Liver (tissue), 7 donors: ENCODE measurements at regions not wholly inside any gene's neighbourhood (a gene's known extent, or its start where the extent isn't known, plus 50 kb on each side); places are given as distances from the start of the nearest gene placed in this dataset.
A peak's percentile ranks its signal among the peaks of the same experiment; 100 is the strongest.

Source experiments
- DNase-seq: peaks from one replicate; pipeline ENCODE4 v3.0.0-alpha.2; 2017; ENCODE audit warnings: low spot score
- H3K27ac ChIP-seq, 2 donors: one replicate each; pipeline ENCODE4 v1.7.0; 2013; ENCODE audit warnings: inconsistent platforms in 2 of 2, low read length in 2 of 2, control low read depth in 1 of 2, low read depth in 1 of 2, mild to moderate bottlenecking in 1 of 2
- H3K27me3 ChIP-seq, 4 donors: one replicate each; pipeline versions ENCODE4 v1.6.1 to v1.7.0; 2013; ENCODE audit warnings: low read length in 3 of 4, inconsistent platforms in 1 of 4, mild to moderate bottlenecking in 1 of 4, moderate library complexity in 1 of 4; ENCODE audit not compliant: control insufficient read depth in 4 of 4, insufficient read depth in 4 of 4
- H3K36me3 ChIP-seq, 4 donors: one replicate each; pipeline versions ENCODE4 v1.6.1 to v1.7.0; 2013; ENCODE audit warnings: low read length in 3 of 4, mild to moderate bottlenecking in 3 of 4, low read depth in 1 of 4, moderate library complexity in 1 of 4; ENCODE audit not compliant: control insufficient read depth in 4 of 4, insufficient read depth in 3 of 4
- H3K4me1 ChIP-seq, 4 donors: one replicate each; pipeline versions ENCODE4 v1.6.1 to v1.7.0; 2013; ENCODE audit warnings: low read length in 3 of 4, mild to moderate bottlenecking in 3 of 4, moderate library complexity in 1 of 4; ENCODE audit not compliant: control insufficient read depth in 4 of 4, insufficient read depth in 4 of 4
- H3K4me3 ChIP-seq, 3 donors: one replicate each; pipeline versions ENCODE4 v1.6.1 to v1.7.0; 2013; ENCODE audit warnings: low read length in 3 of 3, control low read depth in 1 of 3, low read depth in 1 of 3, mild to moderate bottlenecking in 1 of 3
- H3K9ac ChIP-seq, 2 donors: one replicate each; pipeline ENCODE4 v1.7.0; 2013; ENCODE audit warnings: low read length in 2 of 2, mild to moderate bottlenecking in 2 of 2, moderate library complexity in 2 of 2, control low read depth in 1 of 2, low read depth in 1 of 2
- H3K9me3 ChIP-seq, 4 donors: one replicate each; pipeline versions ENCODE4 v1.6.1 to v1.7.0; 2013; ENCODE audit warnings: low read length in 3 of 4; ENCODE audit not compliant: control insufficient read depth in 4 of 4
- EGR1 ChIP-seq, 2 donors: IDR thresholded peaks; 2 replicates each; pipeline ENCODE4 v1.6.1; 2016 to 2018; ENCODE audit warnings: antibody characterized with exemption in 2 of 2, low read depth in 2 of 2
- HNF4A ChIP-seq, 2 donors: conservative IDR thresholded peaks; 2 replicates each; pipeline ENCODE4 v1.6.1; 2016; ENCODE audit warnings: antibody characterized with exemption in 2 of 2, mild to moderate bottlenecking in 2 of 2
- HNF4G ChIP-seq: IDR thresholded peaks from 2 replicates; pipeline ENCODE4 v1.6.1; 2016; ENCODE audit warnings: antibody characterized with exemption
- RAD21 ChIP-seq, 2 donors: IDR thresholded peaks; 2 replicates each; pipeline ENCODE4 v1.6.1; 2016; ENCODE audit warnings: antibody characterized with exemption in 2 of 2, mild to moderate bottlenecking in 2 of 2
- RXRA ChIP-seq, 2 donors: IDR thresholded peaks; 2 replicates each; pipeline ENCODE4 v1.6.1; 2017 to 2018; ENCODE audit warnings: antibody characterized with exemption in 2 of 2, mild to moderate bottlenecking in 1 of 2
- SP1 ChIP-seq: IDR thresholded peaks from 2 replicates; pipeline ENCODE4 v1.6.1; 2018; ENCODE audit warnings: antibody characterized with exemption, mild to moderate bottlenecking
- TAF1 ChIP-seq: conservative IDR thresholded peaks from 2 replicates; pipeline ENCODE4 v1.6.1; 2016; ENCODE audit warnings: antibody characterized with exemption, mild to moderate bottlenecking
- YY1 ChIP-seq: IDR thresholded peaks from 2 replicates; pipeline ENCODE4 v1.6.1; 2016; ENCODE audit warnings: antibody characterized with exemption, mild to moderate bottlenecking
- WGBS: extraction: QIAGEN DNeasy Blood & Tissue Kit; methylation state at CpG from one replicate; pipeline ENCODE4 v1.1.7; 2013; 5-methylcytosine and 5-hydroxymethylcytosine counted together
- TF ChIP-seq, protein P1 (sequence below): IDR thresholded peaks from 2 replicates; pipeline ENCODE4 v1.6.1; 2016; ENCODE audit warnings: antibody characterized with exemption
- TF ChIP-seq, protein P2 (sequence below): IDR thresholded peaks from 2 replicates; pipeline ENCODE4 v1.6.1; 2016; ENCODE audit warnings: antibody characterized with exemption
- TF ChIP-seq, protein P3 (sequence below): IDR thresholded peaks from 2 replicates; pipeline ENCODE4 v1.6.1; 2016; ENCODE audit warnings: antibody characterized with exemption, mild to moderate bottlenecking
- TF ChIP-seq, protein P4 (sequence below): IDR thresholded peaks from 2 replicates; pipeline ENCODE4 v1.6.1; 2016; ENCODE audit warnings: antibody characterized with exemption
- donor health status: healthy.
- donor health status: healthy.
- donor health status: healthy.
- donor health status: healthy.

DNA sequence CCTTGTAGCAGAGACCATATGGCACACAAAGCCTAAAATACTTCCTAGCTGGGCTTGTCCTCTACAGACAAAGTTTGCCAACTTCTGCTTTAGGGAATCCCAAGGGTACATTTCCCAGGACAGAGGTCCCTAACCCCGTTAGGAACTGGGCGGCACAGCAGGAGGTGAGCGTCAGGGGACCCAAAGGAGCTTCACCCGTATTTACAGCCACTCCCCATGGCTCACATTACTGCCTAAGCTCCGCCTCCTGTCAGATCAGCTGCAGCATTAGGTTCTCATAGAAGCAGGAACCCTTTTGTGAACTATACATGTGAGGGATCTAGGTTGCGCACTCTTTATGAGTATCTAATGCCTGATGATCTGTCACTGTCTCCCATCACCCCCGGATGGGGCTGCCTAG is 88.5 kb upstream of the TRPM3 start:
- Histone ChIP-seq H3K36me3 (no peaks in the 10 kb centered on the region), H3K4me1 (no peaks in the 10 kb centered on the region), H3K27ac (no peak overlapping the region), H3K9ac (no peak overlapping the region), H3K4me3 (no peak overlapping the region), H3K27me3 (no peaks in the 10 kb centered on the region), H3K9me3 (peaks cover 0 to 12% (median 3%) of the 10 kb centered on the region in 4 donors)
- no peak for DNase-seq
- WGBS: 90% methylated on average over 7 of the region's 7 CpGs
- TF ChIP-seq YY1 (no peak), HNF4A (conservative IDR thresholded peaks at IDR 0.05) (no peak), RAD21 (IDR thresholded peaks at IDR 0.05) (no peak)

DNA sequence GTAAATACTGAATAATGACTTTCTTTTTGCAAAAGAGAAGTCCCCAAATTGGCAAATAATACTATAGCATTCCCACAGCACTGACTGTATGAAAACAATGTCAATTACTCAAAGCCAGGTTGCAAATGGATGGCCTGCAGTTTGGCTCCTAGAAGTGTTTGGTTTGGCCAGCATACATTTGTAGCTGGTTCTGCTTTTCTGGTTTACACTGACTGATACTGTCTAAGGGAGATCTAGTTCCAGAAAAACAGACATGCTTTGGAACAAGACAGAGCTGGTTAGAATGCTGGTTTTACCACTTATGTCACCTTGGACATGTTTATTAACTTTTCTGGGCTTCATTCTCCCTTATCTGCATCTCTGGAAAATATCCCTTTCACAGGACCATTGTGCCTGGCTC is 81.5 kb upstream of the TRPM3 start:
- no peaks in the 10 kb centered on the region for H3K9me3 ChIP-seq
- no peak overlapping the region for H3K9ac ChIP-seq
- no peak for DNase-seq
- H3K36me3 ChIP-seq: no peaks in the 10 kb centered on the region
- H3K27ac ChIP-seq: no peak overlapping the region
- H3K27me3 ChIP-seq: no peaks in the 10 kb centered on the region
- TF ChIP-seq, protein P1, sequence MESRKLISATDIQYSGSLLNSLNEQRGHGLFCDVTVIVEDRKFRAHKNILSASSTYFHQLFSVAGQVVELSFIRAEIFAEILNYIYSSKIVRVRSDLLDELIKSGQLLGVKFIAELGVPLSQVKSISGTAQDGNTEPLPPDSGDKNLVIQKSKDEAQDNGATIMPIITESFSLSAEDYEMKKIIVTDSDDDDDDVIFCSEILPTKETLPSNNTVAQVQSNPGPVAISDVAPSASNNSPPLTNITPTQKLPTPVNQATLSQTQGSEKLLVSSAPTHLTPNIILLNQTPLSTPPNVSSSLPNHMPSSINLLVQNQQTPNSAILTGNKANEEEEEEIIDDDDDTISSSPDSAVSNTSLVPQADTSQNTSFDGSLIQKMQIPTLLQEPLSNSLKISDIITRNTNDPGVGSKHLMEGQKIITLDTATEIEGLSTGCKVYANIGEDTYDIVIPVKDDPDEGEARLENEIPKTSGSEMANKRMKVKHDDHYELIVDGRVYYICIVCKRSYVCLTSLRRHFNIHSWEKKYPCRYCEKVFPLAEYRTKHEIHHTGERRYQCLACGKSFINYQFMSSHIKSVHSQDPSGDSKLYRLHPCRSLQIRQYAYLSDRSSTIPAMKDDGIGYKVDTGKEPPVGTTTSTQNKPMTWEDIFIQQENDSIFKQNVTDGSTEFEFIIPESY: no peak
- TF ChIP-seq HNF4G (no peak), TAF1 (no peak)
- TF ChIP-seq, protein P2, sequence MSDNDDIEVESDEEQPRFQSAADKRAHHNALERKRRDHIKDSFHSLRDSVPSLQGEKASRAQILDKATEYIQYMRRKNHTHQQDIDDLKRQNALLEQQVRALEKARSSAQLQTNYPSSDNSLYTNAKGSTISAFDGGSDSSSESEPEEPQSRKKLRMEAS: no peak
- TF ChIP-seq, protein P3, sequence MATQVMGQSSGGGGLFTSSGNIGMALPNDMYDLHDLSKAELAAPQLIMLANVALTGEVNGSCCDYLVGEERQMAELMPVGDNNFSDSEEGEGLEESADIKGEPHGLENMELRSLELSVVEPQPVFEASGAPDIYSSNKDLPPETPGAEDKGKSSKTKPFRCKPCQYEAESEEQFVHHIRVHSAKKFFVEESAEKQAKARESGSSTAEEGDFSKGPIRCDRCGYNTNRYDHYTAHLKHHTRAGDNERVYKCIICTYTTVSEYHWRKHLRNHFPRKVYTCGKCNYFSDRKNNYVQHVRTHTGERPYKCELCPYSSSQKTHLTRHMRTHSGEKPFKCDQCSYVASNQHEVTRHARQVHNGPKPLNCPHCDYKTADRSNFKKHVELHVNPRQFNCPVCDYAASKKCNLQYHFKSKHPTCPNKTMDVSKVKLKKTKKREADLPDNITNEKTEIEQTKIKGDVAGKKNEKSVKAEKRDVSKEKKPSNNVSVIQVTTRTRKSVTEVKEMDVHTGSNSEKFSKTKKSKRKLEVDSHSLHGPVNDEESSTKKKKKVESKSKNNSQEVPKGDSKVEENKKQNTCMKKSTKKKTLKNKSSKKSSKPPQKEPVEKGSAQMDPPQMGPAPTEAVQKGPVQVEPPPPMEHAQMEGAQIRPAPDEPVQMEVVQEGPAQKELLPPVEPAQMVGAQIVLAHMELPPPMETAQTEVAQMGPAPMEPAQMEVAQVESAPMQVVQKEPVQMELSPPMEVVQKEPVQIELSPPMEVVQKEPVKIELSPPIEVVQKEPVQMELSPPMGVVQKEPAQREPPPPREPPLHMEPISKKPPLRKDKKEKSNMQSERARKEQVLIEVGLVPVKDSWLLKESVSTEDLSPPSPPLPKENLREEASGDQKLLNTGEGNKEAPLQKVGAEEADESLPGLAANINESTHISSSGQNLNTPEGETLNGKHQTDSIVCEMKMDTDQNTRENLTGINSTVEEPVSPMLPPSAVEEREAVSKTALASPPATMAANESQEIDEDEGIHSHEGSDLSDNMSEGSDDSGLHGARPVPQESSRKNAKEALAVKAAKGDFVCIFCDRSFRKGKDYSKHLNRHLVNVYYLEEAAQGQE: no peak
- H3K4me1 ChIP-seq: no peaks in the 10 kb centered on the region
- no peak overlapping the region for H3K4me3 ChIP-seq

DNA sequence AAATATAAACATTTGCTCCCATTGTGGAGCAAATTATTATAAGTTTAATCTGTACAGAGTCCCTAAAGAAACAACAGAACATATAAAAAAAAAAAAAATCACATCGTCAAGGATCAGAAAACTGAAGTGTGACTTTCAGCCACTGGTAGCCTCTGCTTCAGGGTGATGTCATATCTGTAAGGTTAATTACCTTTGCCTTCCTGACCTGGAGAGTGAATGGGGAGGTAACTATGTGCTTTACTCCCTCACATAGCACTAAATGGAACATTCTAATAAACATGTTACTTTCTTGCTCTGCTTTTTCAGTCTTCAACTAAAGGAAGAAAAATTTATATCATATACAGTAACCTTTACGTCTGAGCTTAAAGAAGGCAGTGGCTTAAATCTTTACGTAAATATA is 70.3 kb upstream of the TRPM3 start:
- no peak for TF ChIP-seq EGR1 (IDR thresholded peaks at IDR 0.05; ENCODE audit: low read depth in 2 of 2)
- TF ChIP-seq, protein P1: no peak
- no peak for TF ChIP-seq SP1
- TF ChIP-seq, protein P4, sequence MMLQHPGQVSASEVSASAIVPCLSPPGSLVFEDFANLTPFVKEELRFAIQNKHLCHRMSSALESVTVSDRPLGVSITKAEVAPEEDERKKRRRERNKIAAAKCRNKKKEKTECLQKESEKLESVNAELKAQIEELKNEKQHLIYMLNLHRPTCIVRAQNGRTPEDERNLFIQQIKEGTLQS: no peak
- no peak for TF ChIP-seq YY1
- no peak for TF ChIP-seq HNF4A (conservative IDR thresholded peaks at IDR 0.05)
- peak in 1 of 2 donors; percentile 53 for TF ChIP-seq RXRA (IDR thresholded peaks at IDR 0.05)
- TF ChIP-seq, protein P3: no peak
- Histone ChIP-seq H3K36me3 (no peaks in the 10 kb centered on the region), H3K27me3 (no peaks in the 10 kb centered on the region), H3K4me3 (no peak overlapping the region), H3K27ac (no peak overlapping the region), H3K9me3 (no peaks in the 10 kb centered on the region), H3K4me1 (no peaks in the 10 kb centered on the region), H3K9ac (no peak overlapping the region)
- DNase-seq: no peak
- WGBS: 71% methylated on average over 3 of the region's 3 CpGs
